Cardiac muscle cell (in vitro differentiated cells and primary cell): ENCODE measurements at regions not wholly inside any gene's neighbourhood (a gene's known extent, or its start where the extent isn't known, plus 50 kb on each side); places are given as distances from the start of the nearest gene placed in this dataset.

Experiments
- DNase-seq, 2 donors: peaks; one replicate each; pipeline versions ENCODE4 v3.0.0 to v3.0.0-alpha.2; 2010 to 2017; ENCODE audit warnings: low read depth in 1 of 2, low spot score in 1 of 2
- H3K27ac ChIP-seq: fragments of 200-600 bp; sonication (generic); 2 replicates; pipeline ENCODE4 v1.5.1; 2016
- H3K27me3 ChIP-seq: fragments of 200-600 bp; sonication (generic); 2 replicates; pipeline ENCODE4 v1.6.0; 2016; ENCODE audit warnings: control low read depth
- H3K36me3 ChIP-seq: fragments of 200-600 bp; sonication (generic); 2 replicates; pipeline ENCODE4 v1.5.1; 2016; ENCODE audit warnings: control low read depth
- H3K4me1 ChIP-seq: fragments of 200-600 bp; sonication (generic); 2 replicates; pipeline ENCODE4 v1.8.1; 2017; ENCODE audit warnings: low read depth, mild to moderate bottlenecking, mixed run types
- H3K4me3 ChIP-seq: fragments of 200-600 bp; sonication (generic); 2 replicates; pipeline ENCODE4 v1.5.1; 2016; ENCODE audit warnings: mild to moderate bottlenecking
- H3K9me3 ChIP-seq: fragments of 200-600 bp; sonication (generic); 2 replicates; pipeline ENCODE4 v1.5.1; 2017; ENCODE audit warnings: low read depth, mild to moderate bottlenecking, control low read depth
- TF ChIP-seq, protein P1 (sequence below): IDR thresholded peaks from 2 replicates; pipeline ENCODE4 v1.5.1; 2012; ENCODE audit warnings: low read depth, mild to moderate bottlenecking, low read length

DNA sequence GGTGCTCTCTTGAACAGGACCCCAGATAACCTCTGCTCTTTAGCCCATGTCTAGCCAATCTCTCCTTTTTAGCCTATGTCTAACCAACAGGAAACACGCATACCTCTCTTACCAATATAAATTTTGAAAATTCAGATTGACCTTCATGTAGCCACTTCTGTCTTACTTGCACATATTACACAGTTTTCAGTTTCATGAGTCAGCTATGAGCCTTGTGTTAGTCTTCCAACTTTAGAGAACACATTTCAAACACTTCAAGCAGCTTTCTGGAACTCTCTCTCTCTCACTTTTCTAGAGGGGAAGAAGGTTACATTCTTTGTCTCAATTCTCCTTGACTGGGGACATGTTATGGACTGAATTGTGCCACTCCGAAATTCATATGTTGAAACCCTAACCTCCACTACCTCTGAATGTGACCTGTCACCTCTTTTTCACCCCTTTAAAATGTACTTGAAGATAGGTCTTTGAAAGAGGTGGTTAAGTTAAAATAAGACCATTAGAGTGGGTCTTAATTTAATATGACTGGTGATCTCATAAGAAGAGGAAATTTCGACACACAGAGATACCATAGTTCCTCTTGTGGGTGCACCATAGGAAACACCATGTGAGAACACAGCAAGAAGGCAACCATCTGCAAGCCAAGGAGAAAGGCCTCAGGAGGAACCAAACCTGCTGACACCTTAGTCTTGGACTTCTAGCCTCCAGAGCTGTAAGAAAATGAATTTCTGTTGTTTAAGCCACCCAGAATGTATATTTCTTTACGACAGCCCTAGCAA is 480.3 kb upstream of the ALCAM start:
- H3K27me3 ChIP-seq = no peaks in the 10 kb centered on the region
- no peak for DNase-seq

DNA sequence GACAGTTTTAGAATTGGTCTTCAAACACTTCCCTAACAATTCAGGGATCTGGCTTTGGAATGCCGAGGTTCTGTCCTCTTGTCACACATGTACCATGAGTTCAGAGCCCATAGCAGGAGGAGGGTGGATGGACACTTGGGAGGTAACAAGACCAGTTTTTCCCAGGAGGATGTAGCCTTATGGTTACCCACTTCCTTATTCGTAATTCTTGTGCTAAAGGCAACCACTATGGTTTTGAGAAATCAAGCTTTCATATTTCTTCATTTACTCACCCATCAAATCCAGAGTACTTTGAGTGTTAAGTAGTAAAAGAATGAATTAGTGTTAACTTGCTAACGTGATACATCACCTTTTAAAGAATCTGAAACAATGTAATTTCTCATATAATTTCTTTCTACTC is 479.6 kb upstream of the ALCAM start:
- H3K4me1 ChIP-seq = no peaks in the 10 kb centered on the region
- H3K27me3 ChIP-seq = no peaks in the 10 kb centered on the region
- DNase-seq = peak in 1 of 2 donors; percentile 21
- TF ChIP-seq, protein P1, sequence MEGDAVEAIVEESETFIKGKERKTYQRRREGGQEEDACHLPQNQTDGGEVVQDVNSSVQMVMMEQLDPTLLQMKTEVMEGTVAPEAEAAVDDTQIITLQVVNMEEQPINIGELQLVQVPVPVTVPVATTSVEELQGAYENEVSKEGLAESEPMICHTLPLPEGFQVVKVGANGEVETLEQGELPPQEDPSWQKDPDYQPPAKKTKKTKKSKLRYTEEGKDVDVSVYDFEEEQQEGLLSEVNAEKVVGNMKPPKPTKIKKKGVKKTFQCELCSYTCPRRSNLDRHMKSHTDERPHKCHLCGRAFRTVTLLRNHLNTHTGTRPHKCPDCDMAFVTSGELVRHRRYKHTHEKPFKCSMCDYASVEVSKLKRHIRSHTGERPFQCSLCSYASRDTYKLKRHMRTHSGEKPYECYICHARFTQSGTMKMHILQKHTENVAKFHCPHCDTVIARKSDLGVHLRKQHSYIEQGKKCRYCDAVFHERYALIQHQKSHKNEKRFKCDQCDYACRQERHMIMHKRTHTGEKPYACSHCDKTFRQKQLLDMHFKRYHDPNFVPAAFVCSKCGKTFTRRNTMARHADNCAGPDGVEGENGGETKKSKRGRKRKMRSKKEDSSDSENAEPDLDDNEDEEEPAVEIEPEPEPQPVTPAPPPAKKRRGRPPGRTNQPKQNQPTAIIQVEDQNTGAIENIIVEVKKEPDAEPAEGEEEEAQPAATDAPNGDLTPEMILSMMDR = no peak
- no peak overlapping the region for H3K4me3 ChIP-seq
- no peak overlapping the region for H3K27ac ChIP-seq
- no peaks in the 10 kb centered on the region for H3K9me3 ChIP-seq
- no peaks in the 10 kb centered on the region for H3K36me3 ChIP-seq

More for the DNA sequence above, 480.3 kb upstream of the ALCAM start:
- H3K9me3 ChIP-seq = no peaks in the 10 kb centered on the region
- H3K36me3 ChIP-seq = no peaks in the 10 kb centered on the region
- TF ChIP-seq, protein P1 = no peak
- no peaks in the 10 kb centered on the region for H3K4me1 ChIP-seq
- no peak overlapping the region for H3K4me3 ChIP-seq
- no peak overlapping the region for H3K27ac ChIP-seq

DNA sequence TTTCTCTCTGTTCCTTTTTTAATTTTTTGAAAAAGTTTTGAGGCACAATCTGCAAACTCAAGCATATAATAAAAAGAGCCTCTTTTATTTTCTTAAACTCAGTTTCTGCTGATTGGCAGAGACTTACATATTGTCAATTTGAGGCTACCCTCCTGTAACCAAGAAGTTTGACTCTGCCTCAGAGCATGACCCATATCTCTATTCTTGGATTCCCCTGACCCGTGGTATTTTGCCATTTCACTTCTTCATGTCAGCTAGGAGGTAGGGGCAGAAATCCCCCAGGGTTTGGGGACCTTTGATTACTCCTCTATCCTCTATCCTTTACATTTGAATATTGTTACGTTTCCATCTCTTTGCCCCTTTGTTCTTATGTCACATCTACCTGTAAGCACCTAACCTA is 479.1 kb upstream of the ALCAM start:
- TF ChIP-seq, protein P1 = no peak
- Histone ChIP-seq H3K27me3 (no peaks in the 10 kb centered on the region), H3K27ac (no peak overlapping the region), H3K9me3 (no peaks in the 10 kb centered on the region), H3K36me3 (no peaks in the 10 kb centered on the region), H3K4me3 (no peak overlapping the region), H3K4me1 (no peaks in the 10 kb centered on the region)
- DNase-seq = no peak

DNA sequence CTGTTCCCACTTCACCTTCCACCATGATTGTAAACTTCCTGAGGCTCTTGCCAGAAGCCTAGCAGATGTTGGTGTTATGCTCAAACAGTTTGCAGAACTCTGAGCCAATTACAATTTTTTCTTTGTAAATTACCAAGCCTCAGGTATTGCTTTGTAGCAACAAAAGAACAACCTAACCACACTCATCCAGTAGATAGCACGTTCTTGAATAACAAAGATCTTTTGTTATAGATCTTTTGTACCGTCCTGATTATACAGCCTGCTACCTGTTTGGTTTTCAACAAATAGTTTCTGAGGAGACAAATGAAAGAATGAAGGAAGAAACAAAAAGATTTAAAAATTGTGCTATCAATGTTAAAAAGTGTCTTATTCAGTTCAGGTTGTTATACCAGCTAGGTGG is 474.7 kb upstream of the ALCAM start:
- TF ChIP-seq, protein P1 = no peak
- no peaks in the 10 kb centered on the region for H3K9me3 ChIP-seq
- H3K4me3 ChIP-seq = no peak overlapping the region
- H3K27ac ChIP-seq = no peak overlapping the region
- no peaks in the 10 kb centered on the region for H3K36me3 ChIP-seq
- H3K27me3 ChIP-seq = no peaks in the 10 kb centered on the region
- no peaks in the 10 kb centered on the region for H3K4me1 ChIP-seq
- no peak for DNase-seq

DNA sequence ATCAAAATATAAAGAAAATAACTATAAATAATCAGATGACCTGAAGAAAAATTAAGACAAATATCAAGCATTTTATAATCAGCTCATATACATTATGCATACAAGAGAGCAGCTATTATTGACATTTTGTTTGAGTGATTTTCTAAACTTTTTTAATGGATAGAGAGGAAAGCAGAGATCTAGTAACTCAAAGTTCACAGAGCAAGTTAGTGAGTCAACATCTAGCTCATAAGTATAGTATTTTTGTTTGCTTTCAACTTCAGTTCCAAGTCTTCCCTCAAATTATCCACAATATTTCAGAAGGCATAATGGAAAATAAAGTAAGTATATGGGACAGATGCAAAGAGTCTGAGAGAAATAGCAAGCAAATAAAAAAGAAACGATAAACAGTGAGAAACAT is 470.1 kb upstream of the ALCAM start:
- no peaks in the 10 kb centered on the region for H3K27me3 ChIP-seq
- no peak for DNase-seq
- H3K27ac ChIP-seq = no peak overlapping the region
- no peak overlapping the region for H3K4me3 ChIP-seq
- TF ChIP-seq, protein P1 = no peak
- no peaks in the 10 kb centered on the region for H3K4me1 ChIP-seq
- H3K9me3 ChIP-seq = no peaks in the 10 kb centered on the region
- no peaks in the 10 kb centered on the region for H3K36me3 ChIP-seq

DNA sequence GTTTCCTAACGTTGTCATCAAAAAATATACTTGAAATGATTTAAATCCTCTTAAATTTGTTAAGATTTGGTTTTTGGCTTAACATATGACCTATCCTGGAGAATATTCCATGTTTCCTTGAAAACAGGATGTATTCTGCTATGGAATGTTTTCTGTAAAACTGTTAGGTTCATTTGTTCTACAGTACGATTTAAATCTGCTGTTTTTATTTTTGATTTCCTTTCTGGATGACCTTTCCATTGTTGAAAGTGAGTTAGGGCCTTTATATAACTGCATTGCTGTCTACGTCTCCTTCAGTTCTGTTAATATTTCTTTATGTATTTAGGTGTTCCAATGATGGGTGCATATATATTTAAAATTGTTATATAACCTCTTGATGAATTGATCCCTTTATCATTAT is 465.3 kb upstream of the ALCAM start:
- no peaks in the 10 kb centered on the region for H3K9me3 ChIP-seq
- TF ChIP-seq, protein P1 = no peak
- no peak overlapping the region for H3K4me3 ChIP-seq
- H3K27me3 ChIP-seq = no peaks in the 10 kb centered on the region
- H3K27ac ChIP-seq = no peak overlapping the region
- no peaks in the 10 kb centered on the region for H3K4me1 ChIP-seq
- no peak for DNase-seq
- H3K36me3 ChIP-seq = no peaks in the 10 kb centered on the region
